ENCODE measurements at regions not wholly inside any gene's neighbourhood (a gene's known extent, or its start where the extent isn't known, plus 50 kb on each side); places are given as distances from the start of the nearest gene placed in this dataset.
A peak's percentile ranks its signal among the peaks of the same experiment; 100 is the strongest.

- Histone ChIP-seq H3K27me3 (no peaks in the 10 kb centered on the region), H3K9me3 (no peaks in the 10 kb centered on the region), H3K4me1 (peaks cover 18 to 42% (median 31%) of the 10 kb centered on the region in 4 donors), H3K4me3 (no peak overlapping the region), H3K36me3 (no peaks in the 10 kb centered on the region), H3K27ac (peak overlapping the region in 1 of 4 donors; percentile 8)
- ATAC-seq (ENCODE audit: low FRiP score in 2 of 2), result no peak
- no peak for TF ChIP-seq EP300 (IDR thresholded peaks at IDR 0.05)
- no peak for TF ChIP-seq POLR2AphosphoS5 (IDR thresholded peaks at IDR 0.05)
- TF ChIP-seq POLR2A (IDR thresholded peaks at IDR 0.05), result no peak
- TF ChIP-seq CTCF (IDR thresholded peaks at IDR 0.05), result no peak
- WGBS, 2 donors, result 88% methylated on average over 7 of the region's 7 CpGs; no CpG with 5 or more reads in 1 of the 2 donors
- DNase-seq, result no peak
Observed at GRCh38 chr12:123045678-123046077, 65.2 kb downstream of the ARL6IP4 start.

- H3K9me3 ChIP-seq, result no peaks in the 10 kb centered on the region
- WGBS, 2 donors, result 71 to 91% methylated on average over 1 of the region's 1 CpG
- peaks cover 18 to 39% (median 29%) of the 10 kb centered on the region in 4 donors for H3K4me1 ChIP-seq
- no peak for DNase-seq
- H3K27me3 ChIP-seq, result no peaks in the 10 kb centered on the region
- H3K4me3 ChIP-seq, result no peak overlapping the region
- no peak for ATAC-seq (ENCODE audit: low FRiP score in 2 of 2)
- TF ChIP-seq CTCF (IDR thresholded peaks at IDR 0.05) (no peak), EP300 (IDR thresholded peaks at IDR 0.05) (no peak), POLR2A (IDR thresholded peaks at IDR 0.05) (no peak), POLR2AphosphoS5 (IDR thresholded peaks at IDR 0.05) (no peak)
- no peaks in the 10 kb centered on the region for H3K36me3 ChIP-seq
- peak overlapping the region; percentile 5 to 53 (median 21) for H3K27ac ChIP-seq
Observed at GRCh38 chr12:123044351-123044750, 63.9 kb downstream of the ARL6IP4 start.

- peak overlapping the region; percentile 5 to 53 (median 21) for H3K27ac ChIP-seq
- 12 to 17% methylated on average over 3 to 5 of the region's 7 CpGs for WGBS, 2 donors
- H3K9me3 ChIP-seq, result no peaks in the 10 kb centered on the region
- H3K27me3 ChIP-seq, result no peaks in the 10 kb centered on the region
- peak; percentile 87 to 89 for ATAC-seq (ENCODE audit: low FRiP score in 2 of 2)
- H3K4me1 ChIP-seq, result peaks cover 18 to 39% (median 29%) of the 10 kb centered on the region in 4 donors
- no peaks in the 10 kb centered on the region for H3K36me3 ChIP-seq
- H3K4me3 ChIP-seq, result no peak overlapping the region
- TF ChIP-seq CTCF (IDR thresholded peaks at IDR 0.05) (peak; percentile 59 to 81 (median 70)), EP300 (IDR thresholded peaks at IDR 0.05) (no peak), POLR2A (IDR thresholded peaks at IDR 0.05) (no peak), POLR2AphosphoS5 (IDR thresholded peaks at IDR 0.05) (peak in 1 of 2 donors; percentile 17)
- DNase-seq, result peak; percentile 87 to 93
Observed at GRCh38 chr12:123043536-123044001, 63.1 kb downstream of the ARL6IP4 start.

GRCh38 chr12:123042833-123043232 lies 62.4 kb downstream of the ARL6IP4 start:
- TF ChIP-seq CTCF (IDR thresholded peaks at IDR 0.05) (no peak), POLR2AphosphoS5 (IDR thresholded peaks at IDR 0.05) (no peak), POLR2A (IDR thresholded peaks at IDR 0.05) (no peak), EP300 (IDR thresholded peaks at IDR 0.05) (no peak)
- no peaks in the 10 kb centered on the region for H3K36me3 ChIP-seq
- DNase-seq, result no peak
- no peaks in the 10 kb centered on the region for H3K9me3 ChIP-seq
- H3K27ac ChIP-seq, result peak overlapping the region in 2 of 4 donors; percentile 15 to 30
- peaks cover 18 to 38% (median 29%) of the 10 kb centered on the region in 4 donors for H3K4me1 ChIP-seq
- H3K27me3 ChIP-seq, result no peaks in the 10 kb centered on the region
- no peak overlapping the region for H3K4me3 ChIP-seq
- 85% methylated on average over 2 of the region's 2 CpGs; no CpG with 5 or more reads in 1 of the 2 donors for WGBS, 2 donors
- ATAC-seq (ENCODE audit: low FRiP score in 2 of 2), result no peak

All from upper lobe of left lung (tissue), 6 donors.